ENCODE measurements at regions not wholly inside any gene's neighbourhood (a gene's known extent, or its start where the extent isn't known, plus 50 kb on each side); places are given as distances from the start of the nearest gene placed in this dataset.

DNA sequence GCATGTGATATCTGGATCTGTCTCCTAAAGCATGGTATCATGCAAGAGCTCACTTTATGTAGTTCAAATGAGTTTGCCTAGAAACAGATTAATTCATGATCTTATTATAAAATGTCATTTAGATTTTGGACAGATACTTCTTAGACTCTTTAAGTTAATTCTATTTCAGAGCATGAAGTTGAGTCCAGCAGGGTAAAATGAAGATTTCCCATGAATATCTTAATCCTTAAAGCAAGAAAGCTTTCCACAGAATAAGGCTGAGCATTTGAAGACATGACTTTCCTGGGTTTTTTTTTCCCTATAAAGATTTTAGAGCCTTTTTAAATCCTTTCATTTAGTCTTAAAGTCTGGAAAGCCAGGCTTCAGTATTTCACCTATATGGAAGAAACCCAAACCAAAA, 556.0 kb upstream of the GJE1 start:
- H3K9me1 ChIP-seq (ENCODE audit: control insufficient read depth, insufficient read depth, low read length): no peaks in the 10 kb centered on the region
- no peaks in the 10 kb centered on the region for H3K79me2 ChIP-seq (ENCODE audit: control insufficient read depth, insufficient read depth, low read length)
- H4K20me1 ChIP-seq (replicated peaks; ENCODE audit: control insufficient read depth, insufficient read depth, low read length): no peaks in the 10 kb centered on the region
- DNase-seq (ENCODE audit: extremely low read depth in 1 of 4, low spot score in 3 of 4) (no peak), ATAC-seq (no peak), FAIRE-seq (no peak)
- no peak overlapping the region for H3K27ac ChIP-seq (ENCODE audit: extremely low read depth, low read depth, low read length)
- no peaks in the 10 kb centered on the region for H3K4me1 ChIP-seq (replicated peaks in 1 of 2; ENCODE audit: control insufficient read depth in 2 of 2, insufficient read depth in 2 of 2, low read length in 2 of 2)
- H2AFZ ChIP-seq (ENCODE audit: low read depth, low read length): no peak overlapping the region
- no peak overlapping the region for H3K9ac ChIP-seq (ENCODE audit: insufficient read depth in 1 of 2, low read depth in 2 of 2, low read length in 2 of 2)
- BruUV-seq (replicated peaks): no TSS peak
- intact Hi-C loops (cut with micrococcal nuclease): no loop called here
- no peak overlapping the region for H3K4me2 ChIP-seq (ENCODE audit: insufficient read depth, low read length)
- POLR2A ChIA-PET: no interaction called here
- CTCF ChIA-PET (ENCODE audit: low intra/inter-chr PET ratio): no interaction called here
- H3K4me3 ChIP-seq: no peak overlapping the region
- in situ Hi-C loops (cut with MboI): no loop called here
- H3K27me3 ChIP-seq (ENCODE audit: control insufficient read depth in 2 of 2, insufficient read depth in 2 of 2, low read length in 2 of 2): no peaks in the 10 kb centered on the region
- H3K36me3 ChIP-seq (ENCODE audit: control insufficient read depth, insufficient read depth, low read length): no peaks in the 10 kb centered on the region
- H3K9me3 ChIP-seq (replicated peaks; ENCODE audit: control insufficient read depth, insufficient read depth, low read depth, low read length): no peaks in the 10 kb centered on the region; the same call in 1 of the 2 replicates
- TF ChIP-seq TAL1 (IDR thresholded peaks at IDR 0.05) (no peak), TOE1 (IDR thresholded peaks at IDR 0.05; ENCODE audit: borderline replicate concordance) (no peak), TOE1 (CRISPR knock-in tag; IDR thresholded peaks at IDR 0.05; ENCODE audit: borderline replicate concordance, low read depth) (no peak), JUN (IDR thresholded peaks at IDR 0.05; ENCODE audit: borderline replicate concordance, low read depth, low read length) (no peak), JUN (CRISPR knock-in tag; IDR thresholded peaks at IDR 0.05; ENCODE audit: borderline replicate concordance) (no peak), GTF2A2 (tag; IDR thresholded peaks at IDR 0.05) (no peak), SREBF1 (IDR thresholded peaks at IDR 0.05; ENCODE audit: borderline replicate concordance, low read depth, low read length) (no peak), SP2 (IDR thresholded peaks at IDR 0.05; ENCODE audit: extremely low read depth, low read depth, low read length, poor library complexity, severe bottlenecking) (no peak)
- TF ChIP-seq, protein P1, sequence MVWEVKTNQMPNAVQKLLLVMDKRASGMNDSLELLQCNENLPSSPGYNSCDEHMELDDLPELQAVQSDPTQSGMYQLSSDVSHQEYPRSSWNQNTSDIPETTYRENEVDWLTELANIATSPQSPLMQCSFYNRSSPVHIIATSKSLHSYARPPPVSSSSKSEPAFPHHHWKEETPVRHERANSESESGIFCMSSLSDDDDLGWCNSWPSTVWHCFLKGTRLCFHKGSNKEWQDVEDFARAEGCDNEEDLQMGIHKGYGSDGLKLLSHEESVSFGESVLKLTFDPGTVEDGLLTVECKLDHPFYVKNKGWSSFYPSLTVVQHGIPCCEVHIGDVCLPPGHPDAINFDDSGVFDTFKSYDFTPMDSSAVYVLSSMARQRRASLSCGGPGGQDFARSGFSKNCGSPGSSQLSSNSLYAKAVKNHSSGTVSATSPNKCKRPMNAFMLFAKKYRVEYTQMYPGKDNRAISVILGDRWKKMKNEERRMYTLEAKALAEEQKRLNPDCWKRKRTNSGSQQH (CRISPR knock-in tag; IDR thresholded peaks at IDR 0.05): no peak
- TF ChIP-seq, protein P2, sequence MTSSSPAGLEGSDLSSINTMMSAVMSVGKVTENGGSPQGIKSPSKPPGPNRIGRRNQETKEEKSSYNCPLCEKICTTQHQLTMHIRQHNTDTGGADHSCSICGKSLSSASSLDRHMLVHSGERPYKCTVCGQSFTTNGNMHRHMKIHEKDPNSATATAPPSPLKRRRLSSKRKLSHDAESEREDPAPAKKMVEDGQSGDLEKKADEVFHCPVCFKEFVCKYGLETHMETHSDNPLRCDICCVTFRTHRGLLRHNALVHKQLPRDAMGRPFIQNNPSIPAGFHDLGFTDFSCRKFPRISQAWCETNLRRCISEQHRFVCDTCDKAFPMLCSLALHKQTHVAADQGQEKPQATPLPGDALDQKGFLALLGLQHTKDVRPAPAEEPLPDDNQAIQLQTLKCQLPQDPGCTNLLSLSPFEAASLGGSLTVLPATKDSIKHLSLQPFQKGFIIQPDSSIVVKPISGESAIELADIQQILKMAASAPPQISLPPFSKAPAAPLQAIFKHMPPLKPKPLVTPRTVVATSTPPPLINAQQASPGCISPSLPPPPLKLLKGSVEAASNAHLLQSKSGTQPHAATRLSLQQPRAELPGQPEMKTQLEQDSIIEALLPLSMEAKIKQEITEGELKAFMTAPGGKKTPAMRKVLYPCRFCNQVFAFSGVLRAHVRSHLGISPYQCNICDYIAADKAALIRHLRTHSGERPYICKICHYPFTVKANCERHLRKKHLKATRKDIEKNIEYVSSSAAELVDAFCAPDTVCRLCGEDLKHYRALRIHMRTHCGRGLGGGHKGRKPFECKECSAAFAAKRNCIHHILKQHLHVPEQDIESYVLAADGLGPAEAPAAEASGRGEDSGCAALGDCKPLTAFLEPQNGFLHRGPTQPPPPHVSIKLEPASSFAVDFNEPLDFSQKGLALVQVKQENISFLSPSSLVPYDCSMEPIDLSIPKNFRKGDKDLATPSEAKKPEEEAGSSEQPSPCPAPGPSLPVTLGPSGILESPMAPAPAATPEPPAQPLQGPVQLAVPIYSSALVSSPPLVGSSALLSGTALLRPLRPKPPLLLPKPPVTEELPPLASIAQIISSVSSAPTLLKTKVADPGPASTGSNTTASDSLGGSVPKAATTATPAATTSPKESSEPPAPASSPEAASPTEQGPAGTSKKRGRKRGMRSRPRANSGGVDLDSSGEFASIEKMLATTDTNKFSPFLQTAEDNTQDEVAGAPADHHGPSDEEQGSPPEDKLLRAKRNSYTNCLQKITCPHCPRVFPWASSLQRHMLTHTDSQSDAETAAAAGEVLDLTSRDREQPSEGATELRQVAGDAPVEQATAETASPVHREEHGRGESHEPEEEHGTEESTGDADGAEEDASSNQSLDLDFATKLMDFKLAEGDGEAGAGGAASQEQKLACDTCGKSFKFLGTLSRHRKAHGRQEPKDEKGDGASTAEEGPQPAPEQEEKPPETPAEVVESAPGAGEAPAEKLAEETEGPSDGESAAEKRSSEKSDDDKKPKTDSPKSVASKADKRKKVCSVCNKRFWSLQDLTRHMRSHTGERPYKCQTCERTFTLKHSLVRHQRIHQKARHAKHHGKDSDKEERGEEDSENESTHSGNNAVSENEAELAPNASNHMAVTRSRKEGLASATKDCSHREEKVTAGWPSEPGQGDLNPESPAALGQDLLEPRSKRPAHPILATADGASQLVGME (CRISPR knock-in tag; IDR thresholded peaks at IDR 0.05): no peak

All from K562 (cell line).